Esophagus muscularis mucosa (tissue), 4 donors: ENCODE measurements at regions not wholly inside any gene's neighbourhood (a gene's known extent, or its start where the extent isn't known, plus 50 kb on each side); places are given as distances from the start of the nearest gene placed in this dataset.

Experiments used
- DNase-seq: peaks from one replicate; pipeline ENCODE4 v3.0.0-alpha.2; 2017; ENCODE audit errors: extremely low spot score
- H3K27ac ChIP-seq, 4 donors: fragments of 200-600 bp; sonication (generic); replicated peaks in 1 of 4; 1 replicate in 3 of 4; 2 replicates in 1 of 4; pipeline ENCODE4 v1.5.1; 2016 to 2019; ENCODE audit warnings: mild to moderate bottlenecking in 1 of 4
- H3K27me3 ChIP-seq, 4 donors: fragments of 200-600 bp; sonication (generic); one replicate each; pipeline versions ENCODE4 v1.5.1 to v1.6.0; 2016 to 2019
- H3K36me3 ChIP-seq, 4 donors: fragments of 200-600 bp; sonication (generic); one replicate each; pipeline ENCODE4 v1.5.1; 2016 to 2019
- H3K4me1 ChIP-seq, 4 donors: fragments of 200-600 bp; sonication (generic); one replicate each; pipeline ENCODE4 v1.5.1; 2016 to 2019
- H3K4me3 ChIP-seq, 4 donors: fragments of 200-600 bp; sonication (generic); 1 replicate in 2 of 4; 2 replicates in 2 of 4; pipeline ENCODE4 v1.5.1; 2016 to 2019; ENCODE audit warnings: mild to moderate bottlenecking in 4 of 4, moderate library complexity in 1 of 4
- H3K9me3 ChIP-seq, 4 donors: fragments of 200-600 bp; sonication (generic); 1 replicate in 3 of 4; 2 replicates in 1 of 4; pipeline ENCODE4 v1.5.1; 2016 to 2019
- CTCF ChIP-seq, 3 experiments: fragments of 200-600 bp in 2 of 3; fragments of 450-650 bp in 1 of 3; sonication (generic) in 2 of 3; IDR thresholded peaks; one replicate each; pipeline ENCODE4 v1.5.1; 2017 to 2019; ENCODE audit warnings: antibody characterized with exemption in 3 of 3, mild to moderate bottlenecking in 2 of 3, moderate library complexity in 1 of 3
- EP300 ChIP-seq: sonication (generic); formaldehyde crosslinking; IDR thresholded peaks from one replicate; pipeline ENCODE4 v1.6.1; 2017; ENCODE audit warnings: antibody characterized with exemption
- POLR2A ChIP-seq: fragments of 450-650 bp; IDR thresholded peaks from one replicate; pipeline ENCODE4 v1.6.1; 2017; ENCODE audit warnings: antibody characterized with exemption, moderate library complexity, mild to moderate bottlenecking, low read depth
- POLR2AphosphoS5 ChIP-seq, 2 donors: sonication (generic); formaldehyde crosslinking; IDR thresholded peaks; one replicate each; pipeline ENCODE4 v1.6.1; 2017; ENCODE audit warnings: antibody characterized with exemption in 2 of 2
- WGBS: methylation state at CpG from one replicate; pipeline ENCODE4 v1.1.5; 2018; 5-methylcytosine and 5-hydroxymethylcytosine counted together
- intact Hi-C: fragments of 100-400 bp; cut with DNase I; formaldehyde crosslinking; loops from one replicate; pipeline ENCODE4 v1.15.1; 2023

GRCh38 chr16:7083096-7083495 is 249.5 kb upstream of the RBFOX1 start:
- H3K27ac ChIP-seq: no peak overlapping the region
- WGBS: 10% methylated on average over 4 of the region's 4 CpGs
- no peak for DNase-seq
- TF ChIP-seq POLR2A: no peak
- no peak for TF ChIP-seq POLR2AphosphoS5 (IDR thresholded peaks at IDR 0.05)
- no peak for TF ChIP-seq EP300
- no peak for TF ChIP-seq CTCF (IDR thresholded peaks at IDR 0.05)
- H3K9me3 ChIP-seq: no peaks in the 10 kb centered on the region
- no peaks in the 10 kb centered on the region for H3K4me1 ChIP-seq
- H3K27me3 ChIP-seq: peaks cover 0 to 14% (median 0%) of the 10 kb centered on the region in 4 donors
- intact Hi-C loops: no loop called here
- no peak overlapping the region for H3K4me3 ChIP-seq
- no peaks in the 10 kb centered on the region for H3K36me3 ChIP-seq

- no peak for TF ChIP-seq CTCF (IDR thresholded peaks at IDR 0.05)
- no peak for TF ChIP-seq EP300
- H3K4me1 ChIP-seq: no peaks in the 10 kb centered on the region
- DNase-seq: no peak
- no peaks in the 10 kb centered on the region for H3K27me3 ChIP-seq
- H3K36me3 ChIP-seq: no peaks in the 10 kb centered on the region
- H3K27ac ChIP-seq: no peak overlapping the region
- 68% methylated on average over 4 of the region's 4 CpGs for WGBS
- H3K4me3 ChIP-seq: no peak overlapping the region
- no peaks in the 10 kb centered on the region for H3K9me3 ChIP-seq
- intact Hi-C loops: no loop called here
Measured at GRCh38 chr16:7077636-7078035, 255.0 kb upstream of the RBFOX1 start.

GRCh38 chr16:7074715-7075114 is 257.9 kb upstream of the RBFOX1 start:
- Histone ChIP-seq H3K36me3 (no peaks in the 10 kb centered on the region), H3K4me3 (no peak overlapping the region), H3K4me1 (no peaks in the 10 kb centered on the region), H3K27ac (no peak overlapping the region), H3K9me3 (no peaks in the 10 kb centered on the region), H3K27me3 (no peaks in the 10 kb centered on the region)
- intact Hi-C loops: no loop called here
- TF ChIP-seq EP300 (no peak), POLR2AphosphoS5 (IDR thresholded peaks at IDR 0.05) (no peak), CTCF (IDR thresholded peaks at IDR 0.05) (no peak), POLR2A (no peak)
- DNase-seq: no peak
- WGBS: 95% methylated on average over 4 of the region's 4 CpGs

GRCh38 chr16:7057458-7057857 is 275.2 kb upstream of the RBFOX1 start:
- intact Hi-C loops: no loop called here
- TF ChIP-seq POLR2AphosphoS5 (IDR thresholded peaks at IDR 0.05): no peak
- no peak for TF ChIP-seq CTCF (IDR thresholded peaks at IDR 0.05)
- no peak for TF ChIP-seq POLR2A
- no peak for TF ChIP-seq EP300
- WGBS: 88% methylated on average over 5 of the region's 5 CpGs
- no peak overlapping the region for H3K4me3 ChIP-seq
- H3K27ac ChIP-seq: no peak overlapping the region
- H3K4me1 ChIP-seq: no peaks in the 10 kb centered on the region
- H3K9me3 ChIP-seq: no peaks in the 10 kb centered on the region
- no peak for DNase-seq
- no peaks in the 10 kb centered on the region for H3K27me3 ChIP-seq
- H3K36me3 ChIP-seq: no peaks in the 10 kb centered on the region

GRCh38 chr16:7055443-7055842 is 277.2 kb upstream of the RBFOX1 start:
- no peaks in the 10 kb centered on the region for H3K36me3 ChIP-seq
- no peak overlapping the region for H3K4me3 ChIP-seq
- 65% methylated on average over 6 of the region's 6 CpGs for WGBS
- no peaks in the 10 kb centered on the region for H3K27me3 ChIP-seq
- H3K4me1 ChIP-seq: no peaks in the 10 kb centered on the region
- TF ChIP-seq EP300 (no peak), CTCF (IDR thresholded peaks at IDR 0.05) (no peak), POLR2AphosphoS5 (IDR thresholded peaks at IDR 0.05) (no peak), POLR2A (no peak)
- H3K9me3 ChIP-seq: no peaks in the 10 kb centered on the region
- intact Hi-C loops: no loop called here
- H3K27ac ChIP-seq: no peak overlapping the region
- DNase-seq: no peak
